Retinal pigment epithelial cell (primary cell): ENCODE measurements at regions not wholly inside any gene's neighbourhood (a gene's known extent, or its start where the extent isn't known, plus 50 kb on each side); places are given as distances from the start of the nearest gene placed in this dataset.

ENCODE experiments used
- DNase-seq: peaks from one replicate; pipeline ENCODE4 v3.0.0-alpha.2; 2010; ENCODE audit warnings: low read depth
- H3K4me3 ChIP-seq: 2 replicates; pipeline ENCODE4 v1.5.1; 2011; ENCODE audit warnings: mild to moderate bottlenecking, low read length, control low read depth, moderate library complexity
- TF ChIP-seq, protein P1 (sequence below): conservative IDR thresholded peaks from 2 replicates; pipeline ENCODE4 v1.5.1; 2011; ENCODE audit warnings: low read depth, low read length, control low read depth, inconsistent platforms

DNA sequence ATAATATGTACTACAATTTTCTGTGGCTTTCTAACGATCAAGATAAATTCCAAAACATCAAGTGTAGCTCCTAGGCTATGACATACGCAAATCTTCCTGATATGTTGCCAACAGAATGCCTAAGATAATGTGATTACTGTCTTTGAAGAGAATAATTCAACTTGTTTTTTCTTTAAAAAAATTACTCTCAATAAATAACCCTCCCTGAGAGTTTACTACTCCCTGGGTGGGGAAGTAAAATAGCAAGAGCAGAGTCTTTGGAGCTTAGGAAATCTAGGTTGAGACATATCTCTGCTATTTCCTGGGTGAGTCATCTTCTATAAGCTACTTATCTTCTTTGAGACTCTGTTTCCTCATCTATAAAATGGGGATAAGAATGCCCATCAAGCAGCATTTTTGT, 201.2 kb downstream of the ACTL7B start:
- DNase-seq: peak; percentile 7
- TF ChIP-seq, protein P1, sequence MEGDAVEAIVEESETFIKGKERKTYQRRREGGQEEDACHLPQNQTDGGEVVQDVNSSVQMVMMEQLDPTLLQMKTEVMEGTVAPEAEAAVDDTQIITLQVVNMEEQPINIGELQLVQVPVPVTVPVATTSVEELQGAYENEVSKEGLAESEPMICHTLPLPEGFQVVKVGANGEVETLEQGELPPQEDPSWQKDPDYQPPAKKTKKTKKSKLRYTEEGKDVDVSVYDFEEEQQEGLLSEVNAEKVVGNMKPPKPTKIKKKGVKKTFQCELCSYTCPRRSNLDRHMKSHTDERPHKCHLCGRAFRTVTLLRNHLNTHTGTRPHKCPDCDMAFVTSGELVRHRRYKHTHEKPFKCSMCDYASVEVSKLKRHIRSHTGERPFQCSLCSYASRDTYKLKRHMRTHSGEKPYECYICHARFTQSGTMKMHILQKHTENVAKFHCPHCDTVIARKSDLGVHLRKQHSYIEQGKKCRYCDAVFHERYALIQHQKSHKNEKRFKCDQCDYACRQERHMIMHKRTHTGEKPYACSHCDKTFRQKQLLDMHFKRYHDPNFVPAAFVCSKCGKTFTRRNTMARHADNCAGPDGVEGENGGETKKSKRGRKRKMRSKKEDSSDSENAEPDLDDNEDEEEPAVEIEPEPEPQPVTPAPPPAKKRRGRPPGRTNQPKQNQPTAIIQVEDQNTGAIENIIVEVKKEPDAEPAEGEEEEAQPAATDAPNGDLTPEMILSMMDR: no peak
- H3K4me3 ChIP-seq: no peak overlapping the region

DNA sequence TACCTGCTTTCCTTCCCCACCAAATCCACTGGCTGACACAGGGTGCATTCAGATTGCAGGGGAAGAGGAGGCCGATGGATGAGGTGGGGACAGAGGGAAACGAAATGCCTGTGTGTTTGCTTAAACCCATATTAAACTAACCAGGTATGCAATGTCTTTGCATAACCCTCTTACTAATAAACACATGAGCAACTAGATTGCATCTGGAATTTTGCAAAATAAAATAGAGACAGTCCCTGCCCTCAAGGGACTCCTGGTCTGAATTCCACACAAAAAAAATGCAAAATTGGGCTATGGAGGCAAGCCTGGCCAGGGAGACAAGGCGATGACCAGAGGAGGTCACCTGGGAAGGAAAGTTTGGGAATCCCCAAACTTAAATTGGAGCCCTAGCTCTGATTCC, 202.9 kb downstream of the ACTL7B start:
- no peak for DNase-seq
- H3K4me3 ChIP-seq: no peak overlapping the region
- TF ChIP-seq, protein P1: no peak

DNA sequence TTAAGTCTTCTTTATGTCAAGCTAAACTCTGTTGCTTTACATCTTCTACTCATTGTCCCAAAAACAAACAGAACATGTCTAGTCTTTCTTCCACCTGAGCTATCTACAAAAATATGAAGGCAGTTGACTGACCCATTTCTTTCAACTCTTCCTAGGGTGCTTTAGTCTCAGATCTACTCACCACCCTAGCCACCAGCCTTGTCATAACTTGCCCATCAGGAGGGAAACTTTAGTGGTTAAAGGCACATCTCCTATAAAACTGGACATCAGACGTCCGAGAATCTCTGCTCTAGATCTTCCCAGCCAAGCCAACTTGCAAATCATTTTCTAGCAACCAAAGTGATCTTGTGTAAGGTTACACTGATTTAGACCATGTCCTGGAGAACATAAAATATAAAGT, 205.0 kb downstream of the ACTL7B start:
- no peak for DNase-seq
- TF ChIP-seq, protein P1: no peak
- no peak overlapping the region for H3K4me3 ChIP-seq

DNA sequence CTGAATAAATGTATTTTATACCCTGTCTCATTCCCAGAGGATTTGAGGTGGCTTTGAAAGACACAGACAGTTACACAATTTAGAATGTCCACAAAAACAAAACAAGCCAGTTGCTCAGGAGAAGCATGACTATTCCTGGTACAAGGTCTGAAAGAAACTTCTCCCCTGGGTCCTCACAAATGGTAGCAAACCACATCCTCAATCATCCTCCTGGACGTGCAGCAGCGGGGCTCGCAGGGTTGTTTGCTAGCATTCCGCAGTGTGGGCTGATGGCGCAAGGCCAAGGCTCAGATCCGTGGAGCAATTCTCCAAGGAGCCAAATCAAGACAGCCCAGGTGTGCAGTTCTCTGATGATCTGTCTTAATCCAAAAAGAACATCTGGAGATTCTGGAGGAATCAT, 210.3 kb downstream of the ACTL7B start:
- no peak for DNase-seq
- no peak overlapping the region for H3K4me3 ChIP-seq
- TF ChIP-seq, protein P1: no peak

DNA sequence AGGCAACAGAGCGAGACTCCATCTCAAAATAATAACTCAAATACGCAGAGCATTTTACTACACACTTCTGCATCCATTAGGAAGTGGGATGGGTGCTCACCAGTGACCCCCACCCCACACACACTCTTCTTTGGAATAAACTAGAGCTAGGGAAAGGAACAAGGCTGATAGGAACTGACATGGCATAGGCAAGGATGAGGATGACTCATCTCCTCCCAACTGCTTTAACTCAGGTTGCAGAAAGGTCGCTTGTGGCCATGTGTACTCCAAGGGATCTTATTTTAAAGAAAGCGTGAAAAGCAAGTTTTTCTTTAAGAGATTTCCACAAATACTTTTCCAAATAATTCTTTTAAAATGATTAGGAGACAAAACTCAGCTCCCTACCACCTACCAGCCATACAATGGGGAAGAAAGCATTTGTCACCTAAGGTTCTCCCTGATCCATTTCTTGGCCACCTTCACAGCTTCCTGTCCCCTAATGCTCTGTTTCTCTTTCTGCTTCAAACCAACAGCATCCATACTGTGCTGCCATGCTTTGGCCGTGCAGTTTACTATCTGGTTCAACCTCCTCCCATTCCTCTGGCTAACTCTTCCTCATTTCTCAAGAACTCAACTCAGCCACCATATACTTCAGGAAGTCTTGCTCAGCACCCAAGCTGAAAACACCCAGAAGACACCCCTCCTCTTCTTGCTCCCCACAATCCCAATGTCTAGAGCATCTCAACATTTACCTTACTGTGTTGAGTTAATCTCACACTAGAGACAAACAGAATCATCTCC, 211.9 kb downstream of the ACTL7B start:
- DNase-seq: peak; percentile 31
- H3K4me3 ChIP-seq: no peak overlapping the region
- TF ChIP-seq, protein P1: no peak

DNA sequence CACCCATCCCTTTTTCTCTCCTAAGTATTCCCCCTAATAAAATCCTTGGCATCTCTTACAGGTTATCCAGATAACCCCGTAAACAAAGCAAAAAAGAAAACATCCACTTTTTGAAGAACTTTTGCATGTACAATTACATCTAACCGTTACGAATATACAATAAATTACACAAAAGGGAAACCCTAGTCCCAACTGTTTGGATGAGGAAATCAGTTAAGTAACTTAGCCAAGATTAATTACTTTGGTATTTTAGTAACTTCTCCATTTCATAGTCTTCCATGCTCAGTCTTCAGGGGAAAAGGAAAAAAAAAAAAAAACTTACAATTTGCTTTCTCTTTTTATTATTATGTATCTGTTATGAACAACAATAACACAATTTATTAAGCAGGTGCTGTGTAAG, 212.9 kb downstream of the ACTL7B start:
- DNase-seq: no peak
- TF ChIP-seq, protein P1: no peak
- H3K4me3 ChIP-seq: no peak overlapping the region

DNA sequence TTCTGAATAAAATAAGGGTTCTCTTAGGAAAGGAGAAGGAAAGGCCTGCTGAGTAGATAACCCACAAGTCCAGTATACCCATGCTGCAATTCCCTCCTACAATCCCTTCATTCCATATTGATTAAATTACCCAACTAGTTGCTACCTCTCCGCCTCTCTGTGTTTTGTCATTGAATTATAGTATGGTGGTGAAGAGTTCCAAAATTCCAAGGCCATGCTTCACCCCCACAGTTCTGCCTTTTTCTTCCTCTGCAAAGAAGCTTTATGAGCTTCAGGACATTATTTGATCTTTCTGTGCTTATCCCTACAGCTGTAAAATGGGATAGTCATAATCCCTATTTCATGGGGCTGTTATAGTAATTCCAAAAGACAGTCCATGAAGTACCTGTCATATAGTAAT, 215.6 kb downstream of the ACTL7B start:
- TF ChIP-seq, protein P1: no peak
- no peak overlapping the region for H3K4me3 ChIP-seq
- DNase-seq: no peak
